Left colon (tissue), 2 donors: ENCODE measurements at regions not wholly inside any gene's neighbourhood (a gene's known extent, or its start where the extent isn't known, plus 50 kb on each side); places are given as distances from the start of the nearest gene placed in this dataset.

Source experiments
- ATAC-seq: fragments of 200-7000 bp; cut with Tn5 transposase; one replicate; pipeline ENCODE4 v1.9.1; 2020; ENCODE audit warnings: mild to moderate bottlenecking, moderate library complexity
- DNase-seq, 2 donors: peaks; one replicate each; pipeline ENCODE4 v3.0.0-alpha.2; 2020
- intact Hi-C, 2 donors: fragments of 100-400 bp; cut with DNase I in 1 of 2; cut with micrococcal nuclease in 1 of 2; formaldehyde crosslinking; loops; one replicate each; pipeline versions ENCODE4 v1.11.2 to v1.14.0; 2022; cut with DNase I, micrococcal nuclease
- donor health status: DM: no; HTN: no; CAD: no.
- donor health status: DM: yes; HTN: yes; CAD: no.

DNA sequence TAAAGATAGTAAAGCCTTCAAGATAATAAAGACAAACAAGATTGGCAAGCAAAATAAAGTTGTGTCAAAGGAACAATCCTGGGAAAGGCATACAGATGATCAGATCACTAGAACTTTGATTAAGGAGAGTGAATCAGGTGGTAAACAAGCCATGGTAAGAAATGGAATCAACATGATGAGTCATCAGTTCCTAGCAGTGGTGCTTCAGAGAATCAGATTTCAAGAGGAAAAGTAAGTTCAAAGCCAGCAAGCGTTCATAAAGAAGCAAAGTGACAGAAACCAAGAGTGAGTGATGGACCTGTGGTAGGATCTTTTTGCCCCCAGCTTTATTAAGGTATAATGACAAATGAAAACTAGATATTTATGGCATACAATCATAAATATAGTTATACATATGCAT lies 340.4 kb downstream of the TPBG start:
- intact Hi-C loops: no loop called here
- DNase-seq: no peak
- ATAC-seq: no peak

GRCh38 chr6:82705579-82705978 lies 342.0 kb downstream of the TPBG start:
- DNase-seq (no peak), ATAC-seq (no peak)
- intact Hi-C loops: no loop called here

GRCh38 chr6:82711105-82711827 lies 347.6 kb downstream of the TPBG start:
- intact Hi-C loops: no loop called here
- no peak for DNase-seq
- ATAC-seq: no peak

GRCh38 chr6:82711971-82712370 lies 348.4 kb downstream of the TPBG start:
- no peak for ATAC-seq
- DNase-seq: no peak
- intact Hi-C loops: no loop called here

DNA sequence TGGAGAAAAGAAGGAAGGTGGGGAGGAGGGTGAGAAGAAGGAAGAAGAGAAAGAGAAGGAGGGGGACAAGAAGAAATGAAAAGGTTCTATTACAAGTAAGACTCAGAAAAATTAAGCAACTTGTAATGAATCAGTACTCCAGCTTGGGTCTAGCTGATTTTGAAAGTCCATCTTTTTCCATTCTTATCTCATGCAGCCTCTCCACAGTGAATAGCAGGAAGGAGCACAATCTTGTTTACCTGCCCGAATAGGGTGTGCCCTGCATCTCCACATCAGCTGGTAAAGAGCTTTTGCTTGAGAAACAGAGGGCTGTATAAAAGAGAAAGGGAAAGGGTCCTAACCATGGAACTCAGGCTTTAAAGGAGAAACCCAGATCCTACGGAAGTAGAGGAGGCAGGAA lies 348.8 kb downstream of the TPBG start:
- intact Hi-C loops: no loop called here
- peak; percentile 53 for ATAC-seq
- no peak for DNase-seq

DNA sequence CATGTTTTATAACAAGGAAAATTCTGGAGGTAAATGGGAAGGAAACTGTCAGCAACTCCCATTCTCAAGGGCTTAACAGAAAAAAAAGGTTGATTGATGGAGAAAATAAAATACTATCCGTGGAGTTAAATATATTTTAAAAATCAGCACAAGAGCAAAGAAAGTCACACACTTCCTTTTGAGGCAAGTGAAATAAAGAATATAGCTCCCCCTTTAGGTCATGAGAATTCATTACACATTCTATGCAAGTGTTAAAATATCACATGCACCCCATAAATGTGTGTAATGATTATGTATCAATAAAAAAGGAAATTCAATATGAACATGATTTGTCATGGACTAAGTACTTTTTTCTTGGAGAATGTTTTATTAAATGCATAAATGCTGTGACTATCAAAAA lies 349.2 kb downstream of the TPBG start:
- ATAC-seq (no peak), DNase-seq (no peak)
- intact Hi-C loops: no loop called here

GRCh38 chr6:82720992-82721391 lies 344.6 kb downstream of the UBE3D start:
- no peak for ATAC-seq
- intact Hi-C loops: no loop called here
- no peak for DNase-seq

GRCh38 chr6:82735790-82736189 lies 329.9 kb downstream of the UBE3D start:
- intact Hi-C loops: no loop called here
- ATAC-seq: no peak
- DNase-seq: no peak

DNA sequence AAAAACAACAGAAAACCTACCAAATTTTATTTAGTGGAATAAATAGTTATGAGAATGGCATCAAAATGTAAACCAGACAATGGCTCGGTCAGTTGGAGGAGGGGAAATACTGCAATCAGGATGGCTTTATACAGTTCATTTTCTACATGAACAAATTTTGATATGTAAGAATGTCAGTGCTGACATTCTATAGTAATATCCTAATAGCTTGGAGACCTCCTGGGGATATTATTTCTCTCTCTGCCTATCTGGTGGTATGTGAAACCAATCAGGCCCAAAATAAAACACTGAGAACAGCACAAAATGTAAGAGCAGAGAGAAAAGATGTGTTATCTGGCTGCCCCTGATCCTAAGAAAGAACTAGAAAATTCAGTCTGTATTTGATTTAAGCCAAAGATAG lies 327.7 kb downstream of the UBE3D start:
- ATAC-seq (no peak), DNase-seq (no peak)
- intact Hi-C loops: no loop called here

DNA sequence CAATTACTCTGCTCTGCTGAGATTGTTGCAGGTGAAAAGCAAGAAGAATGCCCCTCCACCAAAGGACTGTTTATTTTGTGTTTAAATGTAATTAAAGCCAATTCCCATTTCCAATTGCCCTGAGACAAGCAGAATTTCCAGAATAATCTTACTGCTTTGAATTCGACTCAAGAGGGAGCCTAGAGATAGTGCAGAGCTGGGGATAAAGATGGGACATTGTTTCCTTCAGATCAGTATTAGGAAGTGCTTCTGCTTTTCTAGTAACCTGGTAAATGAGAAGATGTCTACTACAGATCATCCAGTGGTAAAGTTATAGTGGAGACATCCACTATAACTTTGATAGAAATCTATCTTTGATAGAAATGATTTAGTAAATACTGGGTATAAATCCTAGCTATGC lies 326.9 kb downstream of the UBE3D start:
- intact Hi-C loops: no loop called here
- ATAC-seq (no peak), DNase-seq (no peak)

DNA sequence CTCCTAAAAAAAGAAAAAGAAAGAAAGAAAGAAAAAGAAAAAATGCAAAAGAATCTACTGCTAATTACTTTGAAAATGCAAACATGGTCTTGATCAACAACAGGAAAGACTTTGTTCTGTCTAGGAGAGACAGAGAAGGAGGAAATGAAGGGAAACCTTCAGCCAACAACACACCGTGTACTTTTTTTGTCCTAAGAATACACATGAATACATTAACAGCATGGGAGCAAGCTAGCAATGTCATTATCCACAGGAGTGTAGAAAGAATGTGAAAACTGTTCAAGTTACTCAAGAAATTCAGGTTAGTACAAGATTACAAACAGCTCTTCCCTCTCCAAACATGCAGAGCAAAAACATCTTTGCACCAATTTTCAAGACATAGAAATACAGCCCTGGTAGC lies 326.3 kb downstream of the UBE3D start:
- DNase-seq (no peak), ATAC-seq (no peak)
- intact Hi-C loops: no loop called here

GRCh38 chr6:82740072-82740471 lies 325.6 kb downstream of the UBE3D start:
- ATAC-seq (no peak), DNase-seq (no peak)
- intact Hi-C loops: no loop called here

- intact Hi-C loops: no loop called here
- no peak for DNase-seq
- no peak for ATAC-seq
These were observed 324.2 kb downstream of the UBE3D start for GRCh38 chr6:82741325-82741995.

DNA sequence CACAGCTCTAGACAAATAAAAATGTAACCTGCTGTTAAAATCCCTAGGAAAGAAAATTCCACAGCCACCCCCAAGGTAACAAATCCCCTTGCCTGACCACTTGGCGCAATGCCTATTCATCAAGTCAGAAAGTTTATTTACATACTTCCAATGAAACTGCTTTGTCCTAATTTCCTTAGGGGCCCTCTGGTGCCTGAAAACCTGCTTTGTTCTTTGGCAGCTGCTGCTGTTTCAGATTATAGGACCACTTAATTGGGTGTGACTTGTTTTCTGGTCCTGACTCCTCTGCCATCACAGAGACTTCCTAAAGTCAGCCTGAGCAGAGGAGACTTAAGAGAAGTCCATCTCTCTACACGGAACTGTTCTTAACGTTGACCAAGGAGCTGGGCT lies 323.6 kb downstream of the UBE3D start:
- ATAC-seq: no peak
- DNase-seq: no peak
- intact Hi-C loops: no loop called here

DNA sequence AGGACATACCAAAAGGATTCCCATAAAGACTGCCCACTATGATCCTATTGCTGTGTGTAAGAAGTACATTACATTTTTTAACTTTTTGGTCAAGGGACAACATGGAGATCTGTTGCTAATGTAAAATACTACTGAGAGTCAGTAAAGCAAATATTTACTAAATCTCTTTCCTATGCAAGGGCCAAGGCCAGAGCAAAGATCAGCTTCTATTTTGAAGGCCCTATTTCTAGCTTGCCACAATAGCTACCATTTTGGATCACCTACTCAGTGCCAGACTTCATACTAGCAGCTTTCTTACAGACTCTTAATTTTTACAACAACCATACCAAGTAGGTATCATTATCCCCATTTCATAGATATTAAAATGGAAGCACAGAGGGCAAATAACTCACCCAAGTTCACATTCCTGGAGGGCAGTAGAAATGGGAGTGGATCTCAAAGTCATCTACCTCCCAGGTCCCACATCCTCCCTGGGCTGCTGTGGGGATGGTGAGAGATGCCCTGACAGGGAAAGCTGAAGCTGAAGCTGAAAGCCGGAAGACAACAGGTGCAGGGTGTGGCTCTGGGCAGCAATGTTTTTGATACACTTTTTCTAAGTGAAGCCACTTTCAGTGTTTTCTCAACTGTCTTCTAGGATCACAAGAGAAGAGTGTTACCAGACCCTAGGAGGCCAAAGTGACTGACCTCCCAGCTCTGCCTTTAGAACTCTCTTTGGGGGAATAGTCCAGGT lies 321.2 kb downstream of the UBE3D start:
- DNase-seq: no peak
- ATAC-seq: no peak
- intact Hi-C loops: no loop called here

DNA sequence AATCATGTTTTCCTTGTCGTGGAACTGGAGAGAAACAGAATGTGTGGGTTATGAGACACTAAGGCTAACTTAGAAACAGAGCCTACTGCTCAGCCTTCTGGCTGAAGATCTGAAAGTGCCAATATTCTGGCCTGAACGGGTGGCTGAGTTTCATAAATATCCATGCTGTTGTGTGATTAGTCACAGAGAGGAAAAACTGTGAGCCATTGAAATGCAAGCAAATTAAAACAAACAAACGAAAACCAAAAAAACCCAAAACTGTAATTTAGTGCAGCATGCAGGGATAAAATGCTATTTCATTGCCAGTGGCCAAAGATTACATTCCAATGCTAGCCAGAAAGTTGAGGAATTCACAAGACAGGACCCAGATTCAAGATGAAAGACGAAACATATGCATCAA lies 315.1 kb downstream of the UBE3D start:
- ATAC-seq (no peak), DNase-seq (no peak)
- intact Hi-C loops: no loop called here

DNA sequence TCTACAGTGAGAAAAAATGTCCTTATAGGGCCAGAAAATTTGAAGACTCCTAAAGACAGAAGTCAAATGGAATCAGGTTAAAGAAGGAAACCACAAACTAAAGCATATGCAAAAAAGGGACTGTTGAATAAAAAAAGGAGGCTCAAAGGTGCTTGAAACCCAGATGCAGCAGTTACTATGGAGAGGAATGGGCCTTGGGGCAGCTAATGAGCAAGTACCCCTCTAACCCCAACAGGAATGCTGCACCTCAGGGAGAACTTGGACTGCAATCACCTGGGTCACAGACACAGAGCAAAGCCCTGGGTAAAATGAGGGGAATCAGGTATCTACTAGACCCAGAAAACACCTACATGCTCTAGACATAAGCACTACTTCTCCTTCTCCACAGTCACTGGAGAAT lies 313.9 kb downstream of the UBE3D start:
- no peak for ATAC-seq
- intact Hi-C loops: no loop called here
- DNase-seq: no peak

DNA sequence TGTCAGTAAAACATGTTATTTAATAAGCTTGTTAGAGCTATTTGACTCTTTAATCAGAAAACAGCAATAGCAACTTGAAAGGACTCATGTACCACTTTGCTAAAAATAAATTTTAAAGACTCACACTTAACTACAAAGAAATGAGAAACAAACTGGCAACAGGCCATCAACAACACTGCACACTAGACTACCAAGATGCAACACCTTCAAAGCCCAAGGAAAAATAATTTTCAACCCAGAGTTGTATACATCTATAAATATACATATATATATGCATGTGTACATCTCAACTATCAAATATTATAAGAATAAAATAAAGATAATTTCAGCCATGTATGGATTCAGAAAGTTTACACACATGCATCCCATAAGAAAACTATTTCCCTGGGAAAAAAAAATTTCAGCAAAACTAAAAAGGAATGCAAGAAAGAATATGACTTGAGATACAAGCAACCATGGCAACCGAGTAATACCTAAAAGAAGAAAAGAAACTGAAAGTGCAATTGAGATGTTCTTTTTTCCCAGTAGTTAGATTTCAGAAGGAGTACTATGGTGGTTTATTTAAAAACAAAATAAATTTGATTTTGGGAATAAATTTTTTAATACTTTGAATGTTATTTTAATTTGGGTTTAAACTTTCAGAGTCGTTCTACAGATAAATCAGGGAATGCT lies 303.8 kb downstream of the UBE3D start:
- ATAC-seq: no peak
- DNase-seq: no peak
- intact Hi-C loops: no loop called here

DNA sequence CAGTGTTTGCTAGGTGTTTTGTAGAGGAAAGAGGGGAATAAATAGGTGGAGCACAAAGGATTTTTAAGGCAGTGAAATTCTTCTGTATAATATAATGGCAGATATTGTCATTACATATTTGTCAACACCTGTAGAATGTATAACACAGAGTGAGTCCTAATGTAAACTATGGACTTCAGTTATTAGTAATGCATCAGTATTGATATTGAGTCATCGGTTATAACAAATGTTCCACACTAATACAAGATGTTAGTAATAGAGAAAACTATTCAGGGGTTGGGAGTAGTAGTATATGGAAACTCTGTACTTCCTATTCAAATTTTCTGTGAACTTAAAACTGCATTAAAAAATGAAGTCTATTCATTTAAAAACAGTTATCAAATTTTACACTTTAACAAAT lies 299.2 kb downstream of the UBE3D start:
- intact Hi-C loops: no loop called here
- ATAC-seq: no peak

DNA sequence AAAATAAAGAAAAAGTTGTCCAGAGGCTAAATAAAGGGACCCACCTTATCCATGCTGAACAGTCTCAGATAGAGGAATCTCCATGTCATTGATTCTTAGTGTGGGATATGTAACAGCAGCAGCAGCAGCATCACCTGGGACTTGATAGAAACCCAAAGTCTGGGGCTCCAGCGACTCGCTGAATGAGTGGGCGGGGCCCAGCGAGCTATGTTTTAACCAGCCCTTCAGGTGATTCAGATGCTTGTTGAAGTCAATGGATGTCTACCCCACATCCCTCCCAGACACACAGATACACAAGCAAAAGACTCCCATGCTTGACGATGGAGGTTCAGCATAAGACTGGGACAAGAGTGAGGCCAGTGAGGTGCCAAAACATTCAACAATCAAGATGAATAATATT lies 298.6 kb downstream of the UBE3D start:
- intact Hi-C loops: no loop called here
- ATAC-seq: no peak
- no peak for DNase-seq

More for the DNA sequence above, 299.2 kb downstream of the UBE3D start:
- DNase-seq: no peak
